Stimulated activated naive B cell treated with anti-CD40 and anti-IgM and Interleukin-4, amounts not matched to agents 10 μg/mL and 1 μg/mL and 100 μg/mL, for 72 hours (primary cell): ENCODE measurements at regions not wholly inside any gene's neighbourhood (a gene's known extent, or its start where the extent isn't known, plus 50 kb on each side); places are given as distances from the start of the nearest gene placed in this dataset.

Source experiments
- ATAC-seq, 2 donors: fragments of 150-1000 bp; cut with Tn5 transposase; replicated peaks; 2 replicates each; pipeline ENCODE4 v1.10.0; 2021; ENCODE audit warnings: moderate library complexity in 1 of 2
- DNase-seq: peaks from one replicate; pipeline ENCODE4 v3.0.0; 2021
- H3K27ac Mint-ChIP-seq: one replicate; pipeline ENCODE4 v1.8.0; 2022; ENCODE audit warnings: mild to moderate bottlenecking, mixed read lengths
- H3K27me3 Mint-ChIP-seq, 2 donors: one replicate each; pipeline ENCODE4 v1.8.0; 2022; ENCODE audit warnings: mixed read lengths in 2 of 2
- H3K36me3 Mint-ChIP-seq, 2 donors: one replicate each; pipeline ENCODE4 v1.8.0; 2022; ENCODE audit warnings: mixed read lengths in 2 of 2, mild to moderate bottlenecking in 1 of 2
- H3K4me1 Mint-ChIP-seq, 2 donors: one replicate each; pipeline ENCODE4 v1.8.0; 2022; ENCODE audit warnings: mixed read lengths in 2 of 2, mild to moderate bottlenecking in 1 of 2
- H3K4me3 Mint-ChIP-seq, 2 donors: one replicate each; pipeline ENCODE4 v1.8.0; 2022; ENCODE audit warnings: mild to moderate bottlenecking in 2 of 2, mixed read lengths in 2 of 2, moderate library complexity in 1 of 2
- H3K9me3 Mint-ChIP-seq, 2 donors: one replicate each; pipeline ENCODE4 v1.8.0; 2022; ENCODE audit warnings: mixed read lengths in 2 of 2, mild to moderate bottlenecking in 1 of 2

DNA sequence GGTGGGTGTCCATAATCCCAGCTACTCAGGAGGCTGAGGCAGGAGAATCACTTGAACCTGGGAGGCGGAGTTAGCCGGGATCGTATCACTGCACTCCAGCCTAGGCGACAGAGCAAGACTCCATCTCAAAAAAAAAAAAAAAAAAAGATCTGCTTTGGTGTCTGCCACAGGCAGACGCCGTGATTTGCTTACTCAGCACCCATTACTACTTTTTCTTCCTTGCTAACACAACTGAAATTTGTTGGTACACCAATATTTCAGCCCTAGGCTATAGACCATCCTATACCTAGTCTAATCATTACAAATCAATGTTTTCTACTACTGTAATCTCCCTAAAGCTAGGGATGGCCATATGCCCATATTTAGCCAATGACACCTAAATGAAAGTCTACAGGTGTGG lies 53.5 kb upstream of the PARD3 start:
- no peak for DNase-seq
- H3K27me3 Mint-ChIP-seq, result peaks cover 5 to 8% of the 10 kb centered on the region in 2 donors
- no peak overlapping the region for H3K27ac Mint-ChIP-seq
- no peak overlapping the region for H3K4me3 Mint-ChIP-seq
- no peaks in the 10 kb centered on the region for H3K36me3 Mint-ChIP-seq
- H3K9me3 Mint-ChIP-seq, result peaks cover 0 to 3% of the 10 kb centered on the region in 2 donors
- H3K4me1 Mint-ChIP-seq, result no peaks in the 10 kb centered on the region
- no peak for ATAC-seq

DNA sequence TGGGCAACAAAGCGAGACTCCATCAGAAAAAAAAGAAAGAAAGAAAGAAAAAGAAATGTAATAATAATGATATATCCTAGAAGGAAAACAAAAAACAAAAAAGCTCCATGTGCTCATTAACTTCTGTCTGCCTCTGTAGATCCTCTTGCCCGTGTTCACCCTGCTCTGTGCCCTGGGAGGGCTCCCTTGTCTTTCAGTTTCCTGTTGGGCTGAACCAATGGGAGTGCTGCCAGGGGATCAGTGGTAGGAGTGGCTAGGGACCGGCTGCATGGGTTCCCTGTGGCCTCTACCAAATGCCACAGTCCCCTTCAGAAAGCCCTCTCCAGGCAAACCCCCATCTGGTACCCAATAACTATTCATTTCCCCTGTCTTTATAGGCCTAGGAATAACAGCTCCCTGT lies 51.8 kb upstream of the PARD3 start:
- no peaks in the 10 kb centered on the region for H3K9me3 Mint-ChIP-seq
- H3K4me1 Mint-ChIP-seq, result no peaks in the 10 kb centered on the region
- H3K4me3 Mint-ChIP-seq, result no peak overlapping the region

More for the DNA sequence above, 51.8 kb upstream of the PARD3 start:
- peaks cover 0 to 9% of the 10 kb centered on the region in 2 donors for H3K27me3 Mint-ChIP-seq
- H3K36me3 Mint-ChIP-seq, result no peaks in the 10 kb centered on the region
- no peak for ATAC-seq
- DNase-seq, result no peak
- no peak overlapping the region for H3K27ac Mint-ChIP-seq
